22Rv1 (cell line): ENCODE measurements at regions not wholly inside any gene's neighbourhood (a gene's known extent, or its start where the extent isn't known, plus 50 kb on each side); places are given as distances from the start of the nearest gene placed in this dataset.
"Not testable (repeated sequence)": the region's sequence is repeated elsewhere in the genome, so short reads cannot be mapped to it uniquely, and the experiment has no call there.

Experiments used
- CTCF ChIP-seq: fragments of 450-650 bp; IDR thresholded peaks from 2 replicates; pipeline ENCODE4 v1.5.1; 2017; ENCODE audit warnings: mild to moderate bottlenecking
- ZFX ChIP-seq: fragments of 450-650 bp; IDR thresholded peaks from 2 replicates; pipeline ENCODE4 v1.6.1; 2017; ENCODE audit warnings: antibody characterized with exemption, borderline replicate concordance

- TF ChIP-seq CTCF, ZFX: not testable (repeated sequence)
Measured at GRCh38 chr2:234792096-234792495, 159.7 kb upstream of the SH3BP4 start.
